GM10248 (cell line): ENCODE measurements at regions not wholly inside any gene's neighbourhood (a gene's known extent, or its start where the extent isn't known, plus 50 kb on each side); places are given as distances from the start of the nearest gene placed in this dataset.

Source experiments
- CTCF ChIA-PET: fragments of 300-600 bp; sonication (Branson Sonifier 250); formaldehyde crosslinking; extraction: SDS; loops from one replicate; lab custom pipeline; 2021; ENCODE audit warnings: antibody characterized with exemption; lab: Yijun Ruan, JAX
- POLR2A ChIA-PET: fragments of 350-650 bp; sonication (Branson Sonifier 250); formaldehyde crosslinking; extraction: SDS; loops from one replicate; lab custom pipeline; 2020; ENCODE audit warnings: antibody characterized with exemption; lab: Yijun Ruan, JAX
- DNase-seq: peaks from one replicate; pipeline ENCODE4 v3.0.0; 2012; ENCODE audit errors: extremely low spot score
- CTCF ChIP-seq: IDR thresholded peaks from 2 replicates; pipeline ENCODE4 v1.5.1; 2012; ENCODE audit warnings: mild to moderate bottlenecking, low read depth; ENCODE audit errors: extremely low read depth, missing control alignments, control extremely low read depth

- DNase-seq = no peak
- TF ChIP-seq CTCF = no peak
- POLR2A ChIA-PET = no interaction called here
- CTCF ChIA-PET = no interaction called here
Measured at GRCh38 chr4:10281996-10282395, 165.4 kb upstream of the WDR1 start.

GRCh38 chr4:10279261-10279660 lies 162.7 kb upstream of the WDR1 start:
- ChIA-PET POLR2A (no interaction called here), CTCF (interaction anchor here (0.9 kb wide), 1 partner anchor 9 kb away, joined by 3 read pairs; no protein-coding TSS in a partner anchor)
- no peak for DNase-seq
- no peak for TF ChIP-seq CTCF

- DNase-seq = no peak
- ChIA-PET CTCF (no interaction called here), POLR2A (no interaction called here)
- no peak for TF ChIP-seq CTCF
Measured at GRCh38 chr4:10278071-10278470, 161.5 kb upstream of the WDR1 start.

- no peak for DNase-seq
- no peak for TF ChIP-seq CTCF
- ChIA-PET POLR2A (no interaction called here), CTCF (no interaction called here)
Measured at GRCh38 chr4:10276152-10276551, 159.6 kb upstream of the WDR1 start.

GRCh38 chr4:10275696-10276095 lies 159.1 kb upstream of the WDR1 start:
- TF ChIP-seq CTCF = no peak
- ChIA-PET CTCF (no interaction called here), POLR2A (no interaction called here)
- DNase-seq = no peak

- POLR2A ChIA-PET = no interaction called here
- no peak for TF ChIP-seq CTCF
- no peak for DNase-seq
- CTCF ChIA-PET = interaction anchor here (1.4 kb wide), 1 partner anchor 14 kb away, joined by 4 read pairs; no protein-coding TSS in a partner anchor
Measured at GRCh38 chr4:10273030-10273429, 156.4 kb upstream of the WDR1 start.

GRCh38 chr4:10272511-10272910 lies 155.9 kb upstream of the WDR1 start:
- DNase-seq = no peak
- POLR2A ChIA-PET = no interaction called here
- CTCF ChIA-PET = interaction anchor here (1.4 kb wide), 1 partner anchor 14 kb away, joined by 4 read pairs; no protein-coding TSS in a partner anchor
- no peak for TF ChIP-seq CTCF
